Osteocyte (in vitro differentiated cells): ENCODE measurements at regions not wholly inside any gene's neighbourhood (a gene's known extent, or its start where the extent isn't known, plus 50 kb on each side); places are given as distances from the start of the nearest gene placed in this dataset.

Source experiments
- DNase-seq: peaks from one replicate; pipeline ENCODE4 v3.0.0; 2021; ENCODE audit warnings: mixed read lengths; ENCODE audit not compliant: unreplicated experiment; ENCODE audit errors: extremely low spot score
- H3K27ac Mint-ChIP-seq: one replicate; pipeline ENCODE4 v1.8.0; 2021; ENCODE audit warnings: mild to moderate bottlenecking, mixed read lengths; ENCODE audit not compliant: unreplicated experiment
- H3K27me3 Mint-ChIP-seq: one replicate; pipeline ENCODE4 v1.8.0; 2021; ENCODE audit warnings: mixed read lengths; ENCODE audit not compliant: unreplicated experiment
- H3K36me3 Mint-ChIP-seq: one replicate; pipeline ENCODE4 v1.8.0; 2021; ENCODE audit warnings: mixed read lengths; ENCODE audit not compliant: unreplicated experiment
- H3K4me1 Mint-ChIP-seq: one replicate; pipeline ENCODE4 v1.8.0; 2021; ENCODE audit warnings: mixed read lengths; ENCODE audit not compliant: unreplicated experiment
- H3K4me3 Mint-ChIP-seq: one replicate; pipeline ENCODE4 v1.8.0; 2021; ENCODE audit warnings: mild to moderate bottlenecking, moderate library complexity, mixed read lengths; ENCODE audit not compliant: unreplicated experiment
- H3K9me3 Mint-ChIP-seq: one replicate; pipeline ENCODE4 v1.8.0; 2021; ENCODE audit warnings: mixed read lengths; ENCODE audit not compliant: unreplicated experiment
- CTCF ChIP-seq: fragments of 200-600 bp; sonication (generic); IDR thresholded peaks from 2 replicates; pipeline ENCODE4 v1.5.0; 2021; ENCODE audit warnings: antibody characterized with exemption, mild to moderate bottlenecking, moderate library complexity

GRCh38 chr10:28374036-28374435 is 71.2 kb upstream of the MPP7 start:
- Mint-ChIP-seq H3K9me3 (no peaks in the 10 kb centered on the region), H3K4me3 (no peak overlapping the region), H3K27ac (peak overlapping the region; percentile 84), H3K36me3 (peaks cover 2% of the 10 kb centered on the region), H3K4me1 (peaks cover 43% of the 10 kb centered on the region), H3K27me3 (no peaks in the 10 kb centered on the region)
- TF ChIP-seq CTCF, result no peak
- no peak for DNase-seq

- no peak for DNase-seq
- H3K27me3 Mint-ChIP-seq, result no peaks in the 10 kb centered on the region
- TF ChIP-seq CTCF, result no peak
- H3K4me1 Mint-ChIP-seq, result peaks cover 40% of the 10 kb centered on the region
- peaks cover 2% of the 10 kb centered on the region for H3K36me3 Mint-ChIP-seq
- H3K27ac Mint-ChIP-seq, result peak overlapping the region; percentile 91
- no peaks in the 10 kb centered on the region for H3K9me3 Mint-ChIP-seq
- no peak overlapping the region for H3K4me3 Mint-ChIP-seq
These were observed 72.8 kb upstream of the MPP7 start for GRCh38 chr10:28375399-28376354.

- Mint-ChIP-seq H3K27me3 (no peaks in the 10 kb centered on the region), H3K27ac (no peak overlapping the region), H3K36me3 (no peaks in the 10 kb centered on the region), H3K4me3 (no peak overlapping the region), H3K9me3 (no peaks in the 10 kb centered on the region), H3K4me1 (peaks cover 39% of the 10 kb centered on the region)
- no peak for TF ChIP-seq CTCF
- DNase-seq, result no peak
These were observed 76.2 kb upstream of the MPP7 start for GRCh38 chr10:28378986-28379585.

GRCh38 chr10:28381466-28381865 is 78.6 kb upstream of the MPP7 start:
- Mint-ChIP-seq H3K9me3 (no peaks in the 10 kb centered on the region), H3K27me3 (no peaks in the 10 kb centered on the region), H3K36me3 (no peaks in the 10 kb centered on the region), H3K27ac (peak overlapping the region; percentile 77), H3K4me3 (no peak overlapping the region), H3K4me1 (peaks cover 19% of the 10 kb centered on the region)
- DNase-seq, result no peak
- TF ChIP-seq CTCF, result no peak

GRCh38 chr10:28381903-28382347 is 79.1 kb upstream of the MPP7 start:
- peak; percentile 95 for TF ChIP-seq CTCF
- Mint-ChIP-seq H3K9me3 (no peaks in the 10 kb centered on the region), H3K27me3 (no peaks in the 10 kb centered on the region), H3K4me3 (no peak overlapping the region), H3K27ac (peak overlapping the region; percentile 77), H3K36me3 (no peaks in the 10 kb centered on the region), H3K4me1 (peaks cover 14% of the 10 kb centered on the region)
- peak; percentile 95 for DNase-seq
